GM13977 (cell line): ENCODE measurements at regions not wholly inside any gene's neighbourhood (a gene's known extent, or its start where the extent isn't known, plus 50 kb on each side); places are given as distances from the start of the nearest gene placed in this dataset.
"Not testable (repeated sequence)": the region's sequence is repeated elsewhere in the genome, so short reads cannot be mapped to it uniquely, and the experiment has no call there.

Source experiments
- DNase-seq: peaks from one replicate; pipeline ENCODE4 v3.0.0; 2012; ENCODE audit warnings: low spot score
- CTCF ChIP-seq: IDR thresholded peaks from 2 replicates; pipeline ENCODE4 v1.5.1; 2012; ENCODE audit warnings: mild to moderate bottlenecking, control low read depth; ENCODE audit not compliant: insufficient read depth; ENCODE audit errors: extremely low read depth, missing control alignments
- in situ Hi-C: fragments of 300-500 bp; cut with MboI; formaldehyde crosslinking; loops from one replicate; pipeline ENCODE4 v1.12.0; 2022; ENCODE audit warnings: low sequenced_read_pairs, low pct_unique_long_range_greater_than_20kb, mixed read lengths, inconsistent platforms; ENCODE audit not compliant: unreplicated experiment

GRCh38 chr1:228650141-228650540, 85.1 kb upstream of the RHOU start:
- no peak for TF ChIP-seq CTCF
- in situ Hi-C loops: no loop called here
- DNase-seq: no peak

- no peak for TF ChIP-seq CTCF
- in situ Hi-C loops: no loop called here
- DNase-seq: no peak
Measured at GRCh38 chr1:228650946-228651345, 84.3 kb upstream of the RHOU start.

- DNase-seq: no peak
- TF ChIP-seq CTCF: no peak
- in situ Hi-C loops: no loop called here
Measured at GRCh38 chr1:228652116-228652515, 83.2 kb upstream of the RHOU start.

GRCh38 chr1:228653057-228653456, 82.2 kb upstream of the RHOU start:
- in situ Hi-C loops: not testable (repeated sequence)

GRCh38 chr1:228653748-228654147, 81.5 kb upstream of the RHOU start:
- DNase-seq: no peak
- in situ Hi-C loops: no loop called here
- TF ChIP-seq CTCF: no peak

More at GRCh38 chr1:228653057-228653456, 82.2 kb upstream of the RHOU start:
- DNase-seq: not testable (repeated sequence)

GRCh38 chr1:228655796-228656394, 79.4 kb upstream of the RHOU start:
- no peak for DNase-seq
- no peak for TF ChIP-seq CTCF
- in situ Hi-C loops: no loop called here

- DNase-seq, in situ Hi-C loops: not testable (repeated sequence)
Measured at GRCh38 chr1:228662007-228662689, 73.1 kb upstream of the RHOU start.
